Prostate gland (tissue), 2 donors: ENCODE measurements at regions not wholly inside any gene's neighbourhood (a gene's known extent, or its start where the extent isn't known, plus 50 kb on each side); places are given as distances from the start of the nearest gene placed in this dataset.

Experiments
- CTCF ChIP-seq, 4 experiments: fragments of 200-600 bp in 2 of 4; fragments of 450-650 bp in 2 of 4; sonication (generic) in 2 of 4; IDR thresholded peaks; 1 replicate in 3 of 4; 2 replicates in 1 of 4; pipeline ENCODE4 v1.5.1; 2016 to 2019; ENCODE audit warnings: antibody characterized with exemption in 4 of 4, mild to moderate bottlenecking in 2 of 4, moderate library complexity in 2 of 4
- POLR2A ChIP-seq: fragments of 450-650 bp; IDR thresholded peaks from one replicate; pipeline ENCODE4 v1.6.1; 2016; ENCODE audit warnings: antibody characterized with exemption, mild to moderate bottlenecking
- POLR2AphosphoS5 ChIP-seq: sonication (generic); formaldehyde crosslinking; IDR thresholded peaks from one replicate; pipeline ENCODE4 v1.6.1; 2017; ENCODE audit warnings: antibody characterized with exemption

GRCh38 chr7:12898620-12899019 lies 211.2 kb downstream of the ARL4A start:
- TF ChIP-seq CTCF (IDR thresholded peaks at IDR 0.05) (no peak), POLR2AphosphoS5 (no peak), POLR2A (no peak)
